PC-9 (cell line): ENCODE measurements at regions not wholly inside any gene's neighbourhood (a gene's known extent, or its start where the extent isn't known, plus 50 kb on each side); places are given as distances from the start of the nearest gene placed in this dataset.

Experiments
- BruUV-seq: library from RNA; stranded (reverse); fragments of 400-500 nt; replicated peaks from 2 replicates; lab custom pipeline; 2021; lab: Mats Ljungman, UMichigan
- CTCF ChIA-PET: fragments of 300-600 bp; sonication (Branson Sonifier 250); formaldehyde crosslinking; loops from one replicate; lab custom pipeline; 2022; ENCODE audit warnings: antibody characterized with exemption; lab: Charles Lee
- POLR2A ChIA-PET: fragments of 300-600 bp; sonication (Branson Sonifier 250); formaldehyde crosslinking; loops from one replicate; lab custom pipeline; 2022; ENCODE audit warnings: antibody characterized with exemption; ENCODE audit not compliant: unreplicated experiment; lab: Charles Lee
- DNase-seq, 2 experiments: peaks; one replicate each; pipeline versions ENCODE4 v3.0.0 to v3.0.0-alpha.2; 2015 to 2022; ENCODE audit warnings: mixed read lengths in 1 of 2
- H2AFZ ChIP-seq: fragments of 200-600 bp; sonication (generic); 2 replicates; pipeline ENCODE4 v1.8.1; 2017; ENCODE audit warnings: antibody characterized with exemption
- H3F3A ChIP-seq: fragments of 200-600 bp; sonication (generic); 2 replicates; pipeline ENCODE4 v1.8.1; 2017; ENCODE audit warnings: antibody characterized with exemption, mild to moderate bottlenecking, low read depth; ENCODE audit not compliant: insufficient read depth
- H3K27ac ChIP-seq: fragments of 200-600 bp; sonication (generic); 2 replicates; pipeline ENCODE4 v1.6.1; 2016; ENCODE audit warnings: mixed run types
- H3K27me3 ChIP-seq: fragments of 200-600 bp; sonication (generic); 2 replicates; pipeline ENCODE4 v1.6.1; 2016; ENCODE audit warnings: low read depth, mixed run types; ENCODE audit not compliant: insufficient read depth
- H3K36me3 ChIP-seq: fragments of 200-600 bp; sonication (generic); 2 replicates; pipeline ENCODE4 v1.6.1; 2016; ENCODE audit warnings: low read depth, mixed run types
- H3K4me1 ChIP-seq: fragments of 200-600 bp; sonication (generic); replicated peaks from 2 replicates; pipeline ENCODE4 v1.6.1; 2016; ENCODE audit warnings: mixed run types; ENCODE audit not compliant: insufficient read depth
- H3K4me2 ChIP-seq: fragments of 200-600 bp; sonication (generic); 2 replicates; pipeline ENCODE4 v1.6.1; 2017; ENCODE audit warnings: mixed run types
- H3K4me3 ChIP-seq: fragments of 200-600 bp; sonication (generic); 2 replicates; pipeline ENCODE4 v1.6.1; 2016; ENCODE audit warnings: mixed run types
- H3K79me2 ChIP-seq: fragments of 200-600 bp; sonication (generic); 2 replicates; pipeline ENCODE4 v1.6.1; 2017; ENCODE audit warnings: low read depth, mixed run types
- H3K9me2 ChIP-seq: fragments of 200-600 bp; sonication (generic); 2 replicates; pipeline ENCODE4 v1.8.1; 2017; ENCODE audit warnings: mild to moderate bottlenecking; ENCODE audit not compliant: insufficient read depth
- H3K9me3 ChIP-seq: fragments of 200-600 bp; sonication (generic); 2 replicates; pipeline ENCODE4 v1.8.1; 2016; ENCODE audit warnings: low read depth; ENCODE audit not compliant: insufficient read depth
- H4K20me1 ChIP-seq: fragments of 200-600 bp; sonication (generic); 2 replicates; pipeline ENCODE4 v1.8.1; 2017; ENCODE audit not compliant: insufficient read depth
- CTCF ChIP-seq: fragments of 200-600 bp; sonication (generic); conservative IDR thresholded peaks from 2 replicates; pipeline ENCODE4 v1.6.1; 2017; ENCODE audit warnings: mixed run types, antibody characterized with exemption, mild to moderate bottlenecking, moderate library complexity
- EZH2 ChIP-seq: fragments of 200-600 bp; sonication (generic); IDR thresholded peaks from 2 replicates; pipeline ENCODE4 v1.8.0; 2017; ENCODE audit warnings: antibody characterized with exemption, low read depth
- intact Hi-C: fragments of 100-400 bp; cut with micrococcal nuclease; formaldehyde crosslinking; loops from one replicate; pipeline ENCODE4 v1.10.0; 2022; ENCODE audit not compliant: unreplicated experiment

DNA sequence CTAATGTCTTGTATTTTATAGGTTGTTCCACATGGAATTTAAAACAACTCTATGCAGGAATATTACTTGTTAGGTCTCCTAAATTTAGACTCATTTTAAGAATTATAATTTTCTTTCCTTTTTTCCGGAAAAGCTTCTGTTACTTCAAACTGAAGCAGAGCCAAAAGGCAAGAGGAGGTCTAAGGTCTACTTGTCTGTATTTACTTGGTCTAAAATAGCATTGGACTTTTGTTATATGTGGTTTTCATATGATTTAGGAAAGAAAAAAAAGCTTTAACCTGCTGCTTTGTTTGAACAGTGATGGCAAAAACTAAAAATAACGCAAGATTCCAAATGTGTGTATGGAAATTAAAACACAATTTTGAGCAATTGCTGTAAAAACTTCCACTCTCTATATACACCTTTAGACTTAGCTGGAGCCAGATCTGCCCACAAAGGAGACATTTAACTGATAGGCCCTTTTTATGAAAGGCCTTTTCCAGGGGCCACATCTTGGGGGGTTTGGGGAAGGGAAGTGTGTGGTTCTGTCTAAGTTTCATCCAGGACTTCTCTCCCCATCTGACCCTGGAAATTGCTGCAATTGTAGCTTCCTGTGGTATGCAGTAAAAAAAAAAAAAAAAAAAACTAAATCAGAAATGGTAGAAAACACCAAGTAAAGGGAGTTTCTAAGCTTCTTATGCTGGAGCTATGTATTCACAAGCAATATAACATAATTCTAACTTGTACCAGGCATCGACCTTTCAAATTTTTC, 307.7 kb upstream of the MEF2C start:
- CTCF ChIA-PET = interaction anchor here (0.7 kb wide), 1 partner anchor 342 kb away, joined by 3 read pairs; no protein-coding TSS in a partner anchor
- intact Hi-C loops = no loop called here
- POLR2A ChIA-PET = no interaction called here

GRCh38 chr5:89187883-89188465, 305.0 kb upstream of the MEF2C start:
- Histone ChIP-seq H3K79me2 (no peaks in the 10 kb centered on the region), H4K20me1 (peaks cover 4% of the 10 kb centered on the region; the same call in 1 of the 2 replicates), H2AFZ (no peak overlapping the region), H3K9me2 (no peaks in the 10 kb centered on the region), H3K4me3 (no peak overlapping the region), H3K27ac (no peak overlapping the region), H3K4me1 (no peaks in the 10 kb centered on the region), H3K9me3 (no peaks in the 10 kb centered on the region), H3K36me3 (no peaks in the 10 kb centered on the region), H3F3A (no peaks in the 10 kb centered on the region), H3K4me2 (no peak overlapping the region), H3K27me3 (no peaks in the 10 kb centered on the region)
- intact Hi-C loops = no loop called here
- TF ChIP-seq EZH2 (no peak), CTCF (no peak)
- ChIA-PET POLR2A (interaction anchor here (0.5 kb wide), 1 partner anchor 1647 kb away, joined by 7 read pairs; no protein-coding TSS in a partner anchor), CTCF (no interaction called here)
- BruUV-seq = no TSS peak
- no peak for DNase-seq

More for the DNA sequence above, 307.7 kb upstream of the MEF2C start:
- no peak overlapping the region for H3K27ac ChIP-seq
- no peak overlapping the region for H3K4me2 ChIP-seq
- H3K9me2 ChIP-seq = no peaks in the 10 kb centered on the region
- no peaks in the 10 kb centered on the region for H3K79me2 ChIP-seq
- no peaks in the 10 kb centered on the region for H3F3A ChIP-seq
- H2AFZ ChIP-seq = no peak overlapping the region
- H3K27me3 ChIP-seq = no peaks in the 10 kb centered on the region
- DNase-seq = no peak
- no TSS peak for BruUV-seq
- no peaks in the 10 kb centered on the region for H3K4me1 ChIP-seq
- H3K4me3 ChIP-seq = no peak overlapping the region
- no peaks in the 10 kb centered on the region for H3K9me3 ChIP-seq
- no peaks in the 10 kb centered on the region for H3K36me3 ChIP-seq
- peaks cover 4% of the 10 kb centered on the region; the same call in 1 of the 2 replicates for H4K20me1 ChIP-seq
- TF ChIP-seq EZH2 (no peak), CTCF (no peak)

- intact Hi-C loops = no loop called here
- Histone ChIP-seq H3K27me3 (no peaks in the 10 kb centered on the region), H3K9me3 (no peaks in the 10 kb centered on the region), H3K9me2 (no peaks in the 10 kb centered on the region), H3K4me3 (no peak overlapping the region), H3K27ac (no peak overlapping the region), H3K4me2 (no peak overlapping the region), H3K4me1 (no peaks in the 10 kb centered on the region), H2AFZ (no peak overlapping the region), H3K79me2 (no peaks in the 10 kb centered on the region), H4K20me1 (peaks cover 4% of the 10 kb centered on the region; the same call in 1 of the 2 replicates), H3K36me3 (no peaks in the 10 kb centered on the region), H3F3A (no peaks in the 10 kb centered on the region)
- ChIA-PET CTCF (no interaction called here), POLR2A (no interaction called here)
- BruUV-seq = no TSS peak
- no peak for TF ChIP-seq EZH2
- no peak for TF ChIP-seq CTCF
- DNase-seq = no peak
Measured at GRCh38 chr5:89187268-89187667, 304.3 kb upstream of the MEF2C start.
